HG02938 (cell line): ENCODE measurements at regions not wholly inside any gene's neighbourhood (a gene's known extent, or its start where the extent isn't known, plus 50 kb on each side); places are given as distances from the start of the nearest gene placed in this dataset.
"Not testable (repeated sequence)": the region's sequence is repeated elsewhere in the genome, so short reads cannot be mapped to it uniquely, and the experiment has no call there.

Source experiments
- ATAC-seq: cut with Tn5 transposase; IDR thresholded peaks from one replicate; pipeline ENCODE4 v1.9.1; 2021; ENCODE audit warnings: mild to moderate bottlenecking, moderate library complexity; ENCODE audit not compliant: unreplicated experiment

GRCh38 chr18:59801576-59801975 is 98.2 kb upstream of the PMAIP1 start:
- ATAC-seq = no peak

DNA sequence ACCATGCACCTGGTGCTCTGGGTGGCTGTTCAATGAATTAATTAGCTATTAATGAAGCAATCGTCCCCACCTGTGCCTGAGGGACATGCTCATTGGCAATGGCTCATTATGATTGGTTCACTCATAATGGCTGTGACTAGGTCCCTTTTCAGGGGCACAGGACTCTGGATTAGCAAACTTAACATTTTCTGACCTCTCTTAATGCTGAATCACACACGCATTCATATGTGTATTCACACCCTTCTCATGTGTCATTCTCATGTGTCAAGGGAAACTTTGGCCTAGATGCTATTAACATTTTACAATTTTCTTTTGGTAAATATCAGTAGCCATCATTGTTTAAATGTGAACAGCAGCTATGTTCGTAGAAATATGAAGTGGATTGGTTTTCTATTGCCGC is 98.9 kb upstream of the PMAIP1 start:
- no peak for ATAC-seq

DNA sequence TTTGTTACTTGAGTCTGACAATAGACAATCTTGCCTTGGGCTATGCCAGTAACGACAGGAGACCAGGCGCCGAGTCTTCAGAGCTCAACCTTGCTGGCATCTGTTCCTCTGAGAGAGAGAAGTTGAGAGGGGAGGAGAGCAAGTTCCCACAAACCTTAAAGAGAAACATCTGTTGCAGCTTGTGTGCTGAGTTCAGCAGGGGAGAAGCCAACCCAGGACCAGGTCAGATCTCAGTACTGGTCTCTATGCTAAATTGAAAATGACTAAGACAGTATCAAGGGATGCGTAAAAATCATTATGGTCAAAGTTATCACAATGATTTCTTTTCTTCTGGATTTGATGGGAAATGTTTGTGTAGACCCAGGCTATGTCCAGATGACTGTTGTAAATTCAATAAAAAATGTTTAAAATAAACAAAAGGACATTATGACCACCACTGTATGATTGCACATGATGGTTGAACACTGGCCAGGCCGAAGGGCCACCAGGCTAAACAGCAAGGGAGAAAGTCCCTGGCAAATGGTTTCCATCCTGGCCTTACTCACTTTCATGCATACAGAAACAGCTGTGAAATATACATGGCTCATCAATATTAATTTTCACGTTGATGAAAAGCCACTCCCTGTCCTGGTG is 100.3 kb upstream of the PMAIP1 start:
- ATAC-seq = no peak

GRCh38 chr18:59795882-59796281 is 98.7 kb upstream of the CCBE1 start:
- ATAC-seq = no peak

DNA sequence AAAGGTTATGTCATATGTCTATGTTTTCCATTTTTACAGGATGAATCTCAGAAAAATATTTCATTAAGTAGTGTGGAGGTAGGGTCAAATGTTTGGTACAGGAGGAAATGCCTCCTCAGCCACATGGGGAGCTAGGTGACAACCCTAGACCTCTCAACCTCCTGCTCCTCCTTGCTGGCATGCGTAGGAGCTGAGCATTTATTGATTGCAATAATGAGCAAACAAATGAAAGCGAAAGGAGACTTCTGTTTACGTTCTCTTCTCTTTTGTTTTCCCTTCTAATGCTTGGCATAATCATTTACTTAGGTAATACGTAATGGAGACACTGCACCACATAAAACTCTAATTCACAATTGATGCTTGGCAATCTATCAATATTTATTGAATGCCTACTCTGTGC is 95.1 kb upstream of the CCBE1 start:
- no peak for ATAC-seq

DNA sequence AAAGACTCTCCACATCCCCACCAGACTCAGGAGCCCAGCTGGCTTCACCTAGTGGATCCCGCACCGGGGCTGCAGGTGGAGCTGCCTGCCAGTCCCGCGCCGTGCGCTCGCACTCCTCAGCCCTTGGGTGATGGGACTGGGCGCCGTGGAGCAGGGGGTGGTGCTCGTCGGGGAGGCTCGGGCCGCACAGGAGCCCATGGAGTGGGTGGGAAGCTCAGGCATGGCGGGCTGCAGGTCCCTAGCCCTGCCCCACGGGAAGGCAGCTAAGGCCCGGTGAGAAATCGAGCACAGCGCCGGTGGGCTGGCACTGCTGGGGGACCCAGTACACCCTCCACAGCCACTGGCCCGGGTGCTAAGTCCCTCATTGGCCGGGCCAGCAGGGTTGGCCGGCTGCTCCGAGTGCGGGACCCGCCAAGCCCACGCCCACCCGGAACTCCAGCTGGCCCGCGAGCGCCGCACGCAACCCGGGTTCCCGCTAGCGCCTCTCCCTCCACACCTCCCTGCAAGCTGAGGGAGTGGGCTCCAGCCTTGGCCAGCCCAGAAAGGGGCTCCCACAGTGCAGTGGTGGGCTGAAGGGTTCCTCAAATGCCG is 93.2 kb upstream of the CCBE1 start:
- ATAC-seq = not testable (repeated sequence)

GRCh38 chr18:59788791-59789106 is 91.5 kb upstream of the CCBE1 start:
- no peak for ATAC-seq

DNA sequence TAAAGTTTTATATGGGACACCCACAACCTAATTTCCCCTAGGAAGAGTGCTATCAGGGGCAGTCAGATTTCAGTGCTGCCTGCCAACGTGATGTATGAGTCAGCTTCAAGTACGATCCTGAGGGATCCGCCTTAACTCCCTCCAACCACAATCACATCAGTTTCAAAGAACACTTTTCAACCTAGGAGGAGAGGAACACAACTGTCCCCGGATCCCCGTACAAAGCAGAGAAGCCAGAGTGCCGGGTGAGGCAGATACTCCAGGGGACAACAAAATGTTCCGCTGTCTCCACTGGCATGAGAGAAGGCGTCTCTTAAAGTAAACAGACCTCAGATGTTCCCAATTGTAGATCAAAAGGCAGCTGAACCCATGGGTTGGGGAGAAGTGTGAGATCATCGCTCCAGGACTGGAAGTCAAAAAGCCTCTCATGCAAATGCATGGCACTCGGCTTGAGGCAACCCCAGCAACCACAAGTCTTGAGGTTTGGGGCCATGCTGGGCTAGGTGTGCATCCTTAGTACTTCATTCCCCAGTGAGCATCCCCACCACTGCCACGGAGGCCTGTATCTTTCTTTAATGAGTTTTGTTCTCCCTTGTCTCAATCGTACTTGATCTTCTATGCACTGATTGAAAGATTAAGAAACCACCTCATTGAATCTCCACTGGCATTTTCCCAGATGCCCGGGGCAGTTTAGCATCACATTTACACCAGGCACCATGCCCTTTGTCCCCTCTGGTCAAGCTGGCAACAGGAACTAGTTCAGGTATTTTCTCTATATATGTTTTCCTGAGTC is 91.0 kb upstream of the CCBE1 start:
- no peak for ATAC-seq

GRCh38 chr18:59784694-59785093 is 87.5 kb upstream of the CCBE1 start:
- ATAC-seq = no peak

- ATAC-seq = peak; percentile 89
Measured at GRCh38 chr18:59783138-59783537, 85.9 kb upstream of the CCBE1 start.

GRCh38 chr18:59779979-59780378 is 82.8 kb upstream of the CCBE1 start:
- no peak for ATAC-seq

- no peak for ATAC-seq
Measured at GRCh38 chr18:59778434-59778833, 81.2 kb upstream of the CCBE1 start.

- no peak for ATAC-seq
Measured at GRCh38 chr18:59777636-59778035, 80.4 kb upstream of the CCBE1 start.

DNA sequence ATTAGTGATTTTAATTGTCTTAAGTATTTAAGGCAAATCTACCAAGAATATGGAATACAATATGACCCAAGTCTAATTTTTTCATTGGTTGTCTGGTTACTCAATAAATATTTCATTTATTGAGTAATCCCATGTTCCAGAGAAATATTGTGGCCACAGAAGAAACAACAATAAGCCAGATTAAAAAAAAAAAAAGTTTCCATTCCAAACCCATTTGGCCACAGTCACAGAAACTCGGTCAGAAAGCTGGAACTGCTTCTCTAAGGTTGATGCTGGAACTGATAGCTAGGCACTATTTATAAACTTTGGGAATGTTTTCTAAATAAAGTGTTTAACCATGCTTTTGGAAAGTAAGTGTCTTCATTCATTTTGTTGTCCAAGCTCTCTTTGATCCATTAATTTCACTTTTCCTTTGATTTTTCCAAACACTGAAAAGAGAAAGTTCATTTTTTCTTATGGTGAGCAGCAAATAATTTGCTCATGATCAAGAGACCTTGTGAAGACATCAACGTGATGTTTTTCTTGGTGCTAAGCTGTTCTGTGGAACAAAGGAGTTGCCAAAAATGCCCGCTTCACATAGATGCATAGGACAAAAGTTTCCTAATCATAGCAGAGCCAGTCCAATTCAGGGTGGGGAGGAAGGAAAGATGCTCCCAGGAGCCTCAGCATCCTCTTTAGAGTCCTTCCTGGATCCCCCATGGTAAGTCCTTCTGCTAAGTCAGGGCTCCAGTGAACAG is 72.1 kb upstream of the CCBE1 start:
- no peak for ATAC-seq

- no peak for ATAC-seq
Measured at GRCh38 chr18:59768409-59768808, 71.2 kb upstream of the CCBE1 start.

- no peak for ATAC-seq
Measured at GRCh38 chr18:59767732-59768131, 70.5 kb upstream of the CCBE1 start.

DNA sequence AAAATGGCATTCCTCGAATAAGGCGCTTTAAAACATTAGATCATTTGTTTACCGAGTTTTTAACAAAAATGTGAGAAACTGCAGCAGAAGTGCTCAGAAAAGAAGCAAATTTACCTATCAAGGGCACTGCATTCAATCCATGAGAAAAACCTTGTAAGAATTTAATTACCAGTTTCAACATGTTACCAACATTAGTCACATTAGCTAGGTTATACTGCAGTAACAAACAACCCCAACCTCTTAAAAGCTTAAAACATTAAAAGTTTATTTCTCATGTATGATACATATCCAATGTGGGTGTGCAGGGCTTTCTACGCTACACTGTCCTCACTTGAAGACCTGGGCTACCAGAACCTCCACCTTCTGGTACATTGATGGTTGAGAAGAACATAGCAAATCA is 68.1 kb upstream of the CCBE1 start:
- no peak for ATAC-seq

DNA sequence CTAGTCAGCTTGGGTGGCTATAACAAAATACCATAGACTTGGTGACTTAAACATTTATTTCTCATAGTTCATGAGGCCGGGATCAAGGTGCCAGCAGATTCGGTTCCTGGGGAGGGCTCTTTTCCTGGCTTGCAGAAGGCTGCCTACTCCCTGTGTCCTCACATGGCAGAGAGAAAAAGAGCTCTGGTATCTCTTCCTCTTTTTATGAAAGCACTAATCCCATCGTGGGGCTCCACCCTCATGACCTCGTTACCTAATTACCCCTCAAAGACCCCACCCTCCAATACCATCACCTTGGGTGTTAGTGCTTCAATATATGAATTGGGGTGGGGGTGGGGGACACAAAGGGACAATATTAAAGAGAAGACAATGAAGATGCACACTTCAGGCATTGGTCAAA is 67.1 kb upstream of the CCBE1 start:
- ATAC-seq = no peak

- ATAC-seq = no peak
Measured at GRCh38 chr18:59763541-59764136, 66.4 kb upstream of the CCBE1 start.

- ATAC-seq = no peak
Measured at GRCh38 chr18:59760619-59761600, 63.7 kb upstream of the CCBE1 start.
